Osteocyte (in vitro differentiated cells): ENCODE measurements at regions not wholly inside any gene's neighbourhood (a gene's known extent, or its start where the extent isn't known, plus 50 kb on each side); places are given as distances from the start of the nearest gene placed in this dataset.
"Not testable (repeated sequence)": the region's sequence is repeated elsewhere in the genome, so short reads cannot be mapped to it uniquely, and the experiment has no call there.

Source experiments
- DNase-seq: peaks from one replicate; pipeline ENCODE4 v3.0.0; 2021; ENCODE audit warnings: mixed read lengths; ENCODE audit not compliant: unreplicated experiment; ENCODE audit errors: extremely low spot score
- H3K27ac Mint-ChIP-seq: one replicate; pipeline ENCODE4 v1.8.0; 2021; ENCODE audit warnings: mild to moderate bottlenecking, mixed read lengths; ENCODE audit not compliant: unreplicated experiment
- H3K27me3 Mint-ChIP-seq: one replicate; pipeline ENCODE4 v1.8.0; 2021; ENCODE audit warnings: mixed read lengths; ENCODE audit not compliant: unreplicated experiment
- H3K36me3 Mint-ChIP-seq: one replicate; pipeline ENCODE4 v1.8.0; 2021; ENCODE audit warnings: mixed read lengths; ENCODE audit not compliant: unreplicated experiment
- H3K4me1 Mint-ChIP-seq: one replicate; pipeline ENCODE4 v1.8.0; 2021; ENCODE audit warnings: mixed read lengths; ENCODE audit not compliant: unreplicated experiment
- H3K4me3 Mint-ChIP-seq: one replicate; pipeline ENCODE4 v1.8.0; 2021; ENCODE audit warnings: mild to moderate bottlenecking, moderate library complexity, mixed read lengths; ENCODE audit not compliant: unreplicated experiment
- H3K9me3 Mint-ChIP-seq: one replicate; pipeline ENCODE4 v1.8.0; 2021; ENCODE audit warnings: mixed read lengths; ENCODE audit not compliant: unreplicated experiment
- TF ChIP-seq, protein P1 (sequence below): fragments of 200-600 bp; sonication (generic); IDR thresholded peaks from 2 replicates; pipeline ENCODE4 v1.5.0; 2021; ENCODE audit warnings: antibody characterized with exemption, mild to moderate bottlenecking, moderate library complexity

DNA sequence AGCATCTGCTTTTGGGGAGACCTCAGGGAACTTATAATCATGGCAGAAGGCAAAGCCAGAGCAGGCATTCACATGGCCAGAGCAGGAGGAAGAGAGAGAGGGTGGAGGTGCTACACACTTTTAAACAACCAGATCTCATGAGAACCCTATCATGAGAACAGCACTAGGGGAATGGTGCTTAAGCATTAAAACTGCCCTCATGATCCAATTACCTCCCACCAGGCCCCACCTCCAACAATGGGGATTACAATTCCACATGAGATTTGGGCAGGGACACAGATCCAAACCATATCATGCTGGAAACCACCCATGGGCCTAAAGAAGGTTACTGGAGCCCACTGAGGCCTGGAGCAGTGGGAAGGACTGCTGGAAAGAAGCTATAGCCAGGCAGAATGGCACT is 66.9 kb upstream of the CHST1 start:
- Mint-ChIP-seq H3K27me3 (peaks cover 31% of the 10 kb centered on the region), H3K9me3 (no peaks in the 10 kb centered on the region), H3K36me3 (no peaks in the 10 kb centered on the region), H3K4me3 (no peak overlapping the region), H3K4me1 (no peaks in the 10 kb centered on the region), H3K27ac (no peak overlapping the region)
- TF ChIP-seq, protein P1, sequence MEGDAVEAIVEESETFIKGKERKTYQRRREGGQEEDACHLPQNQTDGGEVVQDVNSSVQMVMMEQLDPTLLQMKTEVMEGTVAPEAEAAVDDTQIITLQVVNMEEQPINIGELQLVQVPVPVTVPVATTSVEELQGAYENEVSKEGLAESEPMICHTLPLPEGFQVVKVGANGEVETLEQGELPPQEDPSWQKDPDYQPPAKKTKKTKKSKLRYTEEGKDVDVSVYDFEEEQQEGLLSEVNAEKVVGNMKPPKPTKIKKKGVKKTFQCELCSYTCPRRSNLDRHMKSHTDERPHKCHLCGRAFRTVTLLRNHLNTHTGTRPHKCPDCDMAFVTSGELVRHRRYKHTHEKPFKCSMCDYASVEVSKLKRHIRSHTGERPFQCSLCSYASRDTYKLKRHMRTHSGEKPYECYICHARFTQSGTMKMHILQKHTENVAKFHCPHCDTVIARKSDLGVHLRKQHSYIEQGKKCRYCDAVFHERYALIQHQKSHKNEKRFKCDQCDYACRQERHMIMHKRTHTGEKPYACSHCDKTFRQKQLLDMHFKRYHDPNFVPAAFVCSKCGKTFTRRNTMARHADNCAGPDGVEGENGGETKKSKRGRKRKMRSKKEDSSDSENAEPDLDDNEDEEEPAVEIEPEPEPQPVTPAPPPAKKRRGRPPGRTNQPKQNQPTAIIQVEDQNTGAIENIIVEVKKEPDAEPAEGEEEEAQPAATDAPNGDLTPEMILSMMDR, result no peak
- DNase-seq, result no peak

DNA sequence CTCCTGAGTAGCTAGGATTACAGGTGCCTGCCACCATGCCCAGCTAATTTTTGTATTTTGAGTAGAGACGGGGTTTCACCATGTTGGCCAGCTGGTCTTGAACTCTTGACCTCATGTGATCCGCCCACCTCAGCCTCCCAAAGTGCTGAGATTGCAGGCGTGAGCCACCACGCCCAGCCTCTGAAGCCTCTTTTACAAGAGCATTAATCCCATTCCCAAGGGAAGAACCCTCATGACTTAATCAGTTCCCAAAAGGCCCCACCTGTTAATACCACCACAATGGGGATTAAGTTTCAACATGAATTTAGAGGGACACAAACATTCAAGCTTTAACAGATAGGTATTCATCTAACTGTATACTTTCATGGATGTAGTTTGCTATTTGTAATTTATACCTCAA is 65.7 kb upstream of the CHST1 start:
- not testable (repeated sequence) for H3K27ac Mint-ChIP-seq, H3K9me3 Mint-ChIP-seq, H3K36me3 Mint-ChIP-seq, H3K4me3 Mint-ChIP-seq, DNase-seq, H3K4me1 Mint-ChIP-seq
- peaks cover 30% of the 10 kb centered on the region for H3K27me3 Mint-ChIP-seq

DNA sequence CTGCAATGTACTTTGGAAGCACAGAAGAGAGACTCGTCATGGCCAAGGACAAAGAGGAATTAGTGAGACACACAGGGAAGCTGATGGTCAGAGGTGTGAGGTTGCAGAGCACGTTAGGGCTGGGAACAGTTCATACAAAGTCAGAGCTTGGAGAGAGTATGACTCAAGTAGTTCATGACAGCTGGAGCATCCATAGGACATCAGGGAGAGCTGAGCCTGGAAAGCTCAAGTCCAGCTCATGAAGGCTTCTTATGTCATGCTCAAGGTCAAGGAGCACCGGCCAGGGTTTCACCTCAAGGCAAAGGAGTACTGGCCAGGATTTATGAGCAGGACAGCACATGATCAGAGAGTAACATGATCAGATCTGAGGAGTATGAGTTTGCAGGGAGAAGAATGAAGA is 64.6 kb upstream of the CHST1 start:
- Mint-ChIP-seq H3K27ac (no peak overlapping the region), H3K4me3 (no peak overlapping the region), H3K4me1 (no peaks in the 10 kb centered on the region), H3K36me3 (no peaks in the 10 kb centered on the region), H3K27me3 (peaks cover 36% of the 10 kb centered on the region), H3K9me3 (no peaks in the 10 kb centered on the region)
- DNase-seq, result no peak
- TF ChIP-seq, protein P1, result no peak

DNA sequence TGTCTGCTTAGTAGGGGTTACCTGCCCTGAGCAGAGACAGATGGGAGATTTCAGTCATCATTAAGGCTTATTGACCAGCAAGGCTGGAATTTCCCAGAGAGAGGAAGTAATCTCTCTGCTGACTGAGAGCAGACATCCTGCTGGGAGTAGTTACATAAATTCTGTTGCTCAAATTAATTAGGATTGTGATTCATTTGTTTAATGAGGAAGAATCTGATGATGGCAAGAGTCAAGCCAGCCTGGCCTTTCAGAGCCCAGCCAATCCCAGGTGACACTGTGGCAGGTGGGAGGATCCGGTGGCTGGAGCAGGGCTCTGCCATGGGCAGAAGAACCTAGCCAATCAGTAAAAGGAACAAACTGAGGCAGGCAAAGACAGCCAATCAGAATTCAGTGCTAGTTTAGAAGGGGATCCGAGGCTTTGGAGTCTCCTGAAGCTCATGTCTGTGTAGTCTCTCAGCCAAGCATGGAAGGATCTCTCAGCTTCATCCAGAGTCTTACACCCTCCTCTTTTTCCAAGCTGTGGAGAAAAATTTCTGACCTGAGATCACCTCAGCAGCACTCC is 61.2 kb upstream of the CHST1 start:
- H3K27me3 Mint-ChIP-seq, result peaks cover 27% of the 10 kb centered on the region
- H3K27ac Mint-ChIP-seq, result no peak overlapping the region
- TF ChIP-seq, protein P1, result no peak
- no peak overlapping the region for H3K4me3 Mint-ChIP-seq
- no peaks in the 10 kb centered on the region for H3K4me1 Mint-ChIP-seq
- no peak for DNase-seq
- H3K36me3 Mint-ChIP-seq, result no peaks in the 10 kb centered on the region
- no peaks in the 10 kb centered on the region for H3K9me3 Mint-ChIP-seq

DNA sequence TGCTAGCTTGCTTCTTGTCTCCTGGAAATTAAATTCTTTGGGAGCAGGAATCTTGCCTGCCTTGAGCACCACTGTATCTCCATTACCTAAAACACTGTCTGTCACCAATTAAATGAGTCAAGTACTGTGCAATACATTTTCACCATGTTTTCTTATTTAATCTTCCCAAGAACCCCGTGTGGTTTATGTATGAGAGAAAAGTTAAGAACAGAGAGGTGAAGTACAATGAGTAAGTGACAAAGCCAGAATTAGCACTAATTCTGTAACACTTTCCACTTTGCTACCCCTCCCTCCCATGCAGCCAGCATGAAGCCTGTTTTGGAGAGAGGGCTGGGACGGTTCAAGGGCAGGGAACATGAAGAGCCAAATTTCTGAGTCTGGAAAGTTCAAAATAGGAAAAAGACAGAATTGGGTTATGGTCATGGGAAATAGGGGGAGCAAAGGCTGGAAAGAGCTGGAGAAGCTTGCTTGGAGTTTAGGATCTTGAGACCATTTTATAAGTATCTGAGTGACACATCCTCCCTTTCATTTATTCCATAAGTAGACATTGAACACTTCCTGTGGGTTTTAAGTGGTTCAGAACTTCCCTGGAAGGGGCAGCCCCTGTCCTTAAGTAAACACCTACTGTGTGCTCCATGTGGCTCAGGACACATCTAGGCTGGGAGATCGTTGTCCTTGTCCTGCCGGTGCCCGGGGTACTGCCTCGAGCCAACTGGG is 60.5 kb upstream of the CHST1 start:
- TF ChIP-seq, protein P1, result no peak
- Mint-ChIP-seq H3K27me3 (peaks cover 27% of the 10 kb centered on the region), H3K4me3 (no peak overlapping the region), H3K36me3 (no peaks in the 10 kb centered on the region), H3K27ac (no peak overlapping the region), H3K9me3 (no peaks in the 10 kb centered on the region), H3K4me1 (no peaks in the 10 kb centered on the region)
- no peak for DNase-seq
